HS-27A (cell line): ENCODE measurements at regions not wholly inside any gene's neighbourhood (a gene's known extent, or its start where the extent isn't known, plus 50 kb on each side); places are given as distances from the start of the nearest gene placed in this dataset.

Source experiments
- DNase-seq: peaks from one replicate; pipeline ENCODE4 v3.0.0-alpha.2; 2012; ENCODE audit warnings: low read depth, missing footprints

GRCh38 chr3:5618170-5618569 is 430.7 kb downstream of the EDEM1 start:
- DNase-seq: no peak

GRCh38 chr3:5630406-5630805 is 442.9 kb downstream of the EDEM1 start:
- no peak for DNase-seq

GRCh38 chr3:5633960-5634359 is 446.5 kb downstream of the EDEM1 start:
- DNase-seq: no peak

GRCh38 chr3:5634411-5634810 is 446.9 kb downstream of the EDEM1 start:
- DNase-seq: no peak

- no peak for DNase-seq
Observed at GRCh38 chr3:5635746-5636145, 448.2 kb downstream of the EDEM1 start.

GRCh38 chr3:5638550-5638949 is 451.0 kb downstream of the EDEM1 start:
- no peak for DNase-seq

- DNase-seq: no peak
Observed at GRCh38 chr3:5644773-5645670, 457.5 kb downstream of the EDEM1 start.

- DNase-seq: no peak
Observed at GRCh38 chr3:5645692-5646410, 458.3 kb downstream of the EDEM1 start.

GRCh38 chr3:5650303-5650702 is 462.8 kb downstream of the EDEM1 start:
- no peak for DNase-seq

GRCh38 chr3:5651351-5651750 is 463.8 kb downstream of the EDEM1 start:
- DNase-seq: no peak

GRCh38 chr3:5653426-5654143 is 466.1 kb downstream of the EDEM1 start:
- DNase-seq: no peak

GRCh38 chr3:5657106-5657505 is 469.6 kb downstream of the EDEM1 start:
- no peak for DNase-seq

GRCh38 chr3:5663601-5664000 is 476.1 kb downstream of the EDEM1 start:
- DNase-seq: no peak

GRCh38 chr3:5666455-5666854 is 478.9 kb downstream of the EDEM1 start:
- no peak for DNase-seq

- no peak for DNase-seq
Observed at GRCh38 chr3:5673521-5673920, 486.0 kb downstream of the EDEM1 start.

- DNase-seq: no peak
Observed at GRCh38 chr3:5675319-5675718, 487.8 kb downstream of the EDEM1 start.

GRCh38 chr3:5677555-5677954 is 490.0 kb downstream of the EDEM1 start:
- no peak for DNase-seq

- no peak for DNase-seq
Observed at GRCh38 chr3:5678248-5678647, 490.7 kb downstream of the EDEM1 start.

GRCh38 chr3:5678844-5679243 is 491.3 kb downstream of the EDEM1 start:
- DNase-seq: no peak

- DNase-seq: no peak
Observed at GRCh38 chr3:5687230-5687629, 499.7 kb downstream of the EDEM1 start.

GRCh38 chr3:5690490-5690889 is 503.0 kb downstream of the EDEM1 start:
- DNase-seq: no peak

GRCh38 chr3:5690904-5691532 is 503.5 kb downstream of the EDEM1 start:
- no peak for DNase-seq
